ENCODE measurements at regions not wholly inside any gene's neighbourhood (a gene's known extent, or its start where the extent isn't known, plus 50 kb on each side); places are given as distances from the start of the nearest gene placed in this dataset.

DNA sequence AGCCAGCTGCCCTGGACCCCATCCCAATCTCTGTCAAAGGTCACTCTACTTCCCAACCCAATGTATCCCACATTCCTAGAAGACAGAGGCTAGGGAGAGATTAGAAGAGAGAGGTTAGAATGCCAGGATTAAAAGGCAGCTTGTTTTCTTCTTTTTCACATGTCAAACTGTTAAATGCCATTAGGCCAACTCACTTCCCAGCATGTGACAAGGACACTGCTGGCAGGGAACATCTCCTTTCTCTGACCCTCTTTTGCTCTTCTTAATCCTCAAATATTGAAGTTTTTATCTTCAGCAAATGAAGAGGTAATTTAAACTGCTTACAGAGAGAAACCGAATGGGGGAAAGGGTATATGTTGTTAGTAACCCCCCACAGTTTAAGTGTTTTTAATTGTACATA lies 89.1 kb downstream of the BBS10 start:
- no peak for DNase-seq (ENCODE audit: low spot score)

- DNase-seq (ENCODE audit: low spot score): no peak
These were observed 91.3 kb downstream of the BBS10 start for GRCh38 chr12:76256904-76257303.

DNA sequence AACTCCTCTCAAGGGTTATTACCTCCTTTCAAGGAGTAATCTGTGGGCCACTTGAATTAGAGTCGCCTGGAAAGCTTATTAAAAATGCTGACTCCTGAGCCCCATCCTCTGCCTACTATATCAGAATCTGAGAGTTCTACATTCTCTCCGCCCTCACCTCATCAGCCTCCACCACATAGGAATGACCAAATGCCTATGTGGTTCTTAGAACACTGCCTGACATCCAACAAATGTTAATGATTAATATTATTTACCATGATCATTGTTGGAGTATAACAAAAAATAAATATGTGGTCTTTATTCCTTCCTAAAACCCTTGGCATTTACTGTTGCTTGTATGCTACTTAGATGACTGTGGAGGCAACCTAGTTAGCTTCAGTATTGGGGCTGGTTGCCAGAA lies 91.9 kb downstream of the BBS10 start:
- DNase-seq (ENCODE audit: low spot score): no peak

- no peak for DNase-seq (ENCODE audit: low spot score)
These were observed 92.5 kb downstream of the BBS10 start for GRCh38 chr12:76255692-76256091.

DNA sequence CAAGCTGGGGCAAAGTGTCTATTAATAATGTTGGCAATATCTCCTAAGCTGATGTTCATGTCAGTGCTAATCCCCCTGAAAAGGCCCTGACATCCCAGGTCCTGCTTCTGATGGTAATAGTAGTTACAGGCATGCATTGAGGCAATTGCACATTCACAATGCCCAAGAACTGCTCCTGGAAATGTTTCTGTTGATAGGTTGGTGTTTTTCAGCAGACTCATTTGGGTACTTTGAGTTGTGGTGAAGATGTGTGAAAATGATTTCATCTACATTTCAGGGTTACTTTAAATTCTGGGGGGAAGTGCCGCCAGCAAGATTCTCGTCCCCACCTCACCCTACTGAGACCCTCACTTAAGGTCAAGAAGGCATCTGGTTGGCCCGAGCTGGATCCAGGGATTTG lies 92.9 kb downstream of the BBS10 start:
- no peak for DNase-seq (ENCODE audit: low spot score)

DNA sequence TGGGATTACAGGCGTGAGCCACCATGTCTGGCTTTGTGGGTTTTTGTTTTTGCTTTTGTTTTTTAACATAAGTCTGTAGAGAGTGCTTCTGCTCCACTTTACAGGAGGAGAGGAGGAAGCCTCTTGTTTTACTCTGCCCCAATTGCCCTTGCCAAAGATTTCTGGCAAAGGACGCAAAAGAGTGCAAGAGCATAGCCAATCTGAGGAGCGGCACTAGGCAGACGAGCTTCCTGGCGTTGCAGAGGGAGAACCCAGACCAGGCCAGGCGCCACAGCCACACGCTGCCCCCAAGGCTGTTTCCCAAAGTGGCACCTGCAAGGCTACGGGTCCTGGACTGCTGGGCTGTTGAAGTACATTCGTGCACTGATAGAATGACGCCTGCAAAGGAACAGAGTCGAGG lies 96.2 kb downstream of the BBS10 start:
- DNase-seq (ENCODE audit: low spot score): no peak

GRCh38 chr12:76250256-76250655 lies 98.0 kb downstream of the BBS10 start:
- peak; percentile 43 for DNase-seq (ENCODE audit: low spot score)

DNA sequence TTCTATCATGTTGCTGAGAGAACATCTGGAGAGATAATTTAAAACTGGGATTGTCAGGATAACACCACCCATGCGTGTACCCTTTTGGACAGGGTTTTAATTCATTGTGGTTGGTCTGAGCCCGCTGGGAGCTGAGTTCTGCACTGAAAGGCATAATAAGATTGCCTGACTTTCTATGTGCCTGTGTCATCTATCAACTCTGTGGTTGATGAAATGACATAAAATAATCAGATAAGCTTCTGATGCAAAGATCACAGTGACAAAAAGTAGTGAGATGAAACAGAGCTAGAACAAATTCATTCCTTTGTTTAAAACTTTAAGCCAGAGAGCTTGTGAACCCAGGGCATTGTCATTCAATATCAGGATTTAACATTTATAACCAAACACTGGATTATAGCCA lies 98.7 kb downstream of the BBS10 start:
- no peak for DNase-seq (ENCODE audit: low spot score)

- no peak for DNase-seq (ENCODE audit: low spot score)
These were observed 100.2 kb downstream of the BBS10 start for GRCh38 chr12:76247992-76248391.

DNA sequence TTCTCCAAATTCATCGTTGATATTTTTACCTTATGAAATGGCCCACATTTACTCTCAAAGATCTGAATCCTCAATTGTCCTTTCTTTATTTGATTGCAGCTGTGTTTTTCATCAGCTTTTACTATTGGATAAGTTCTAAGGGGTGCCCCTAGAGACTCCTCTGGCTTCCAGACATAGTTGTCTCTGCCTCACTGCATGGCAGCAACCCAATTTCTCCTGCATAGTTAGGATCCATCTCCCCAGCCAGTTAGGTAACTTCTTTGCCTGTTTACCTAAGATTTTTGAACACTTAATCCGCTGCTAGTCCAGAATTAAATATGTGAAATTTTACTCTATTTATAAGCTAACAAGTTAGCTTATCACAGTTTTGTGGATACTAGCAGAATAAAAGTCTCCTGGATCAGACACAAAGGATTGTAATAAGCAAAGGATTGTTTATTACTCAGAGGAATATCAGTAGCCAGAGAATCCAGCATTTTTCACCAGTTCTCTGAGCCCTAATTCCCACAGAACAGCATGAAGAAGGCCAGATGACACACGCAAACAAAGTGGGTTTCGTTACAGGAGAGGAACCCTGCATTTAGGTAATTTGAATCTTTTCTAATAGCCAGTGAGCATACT lies 101.1 kb downstream of the BBS10 start:
- DNase-seq (ENCODE audit: low spot score): no peak

DNA sequence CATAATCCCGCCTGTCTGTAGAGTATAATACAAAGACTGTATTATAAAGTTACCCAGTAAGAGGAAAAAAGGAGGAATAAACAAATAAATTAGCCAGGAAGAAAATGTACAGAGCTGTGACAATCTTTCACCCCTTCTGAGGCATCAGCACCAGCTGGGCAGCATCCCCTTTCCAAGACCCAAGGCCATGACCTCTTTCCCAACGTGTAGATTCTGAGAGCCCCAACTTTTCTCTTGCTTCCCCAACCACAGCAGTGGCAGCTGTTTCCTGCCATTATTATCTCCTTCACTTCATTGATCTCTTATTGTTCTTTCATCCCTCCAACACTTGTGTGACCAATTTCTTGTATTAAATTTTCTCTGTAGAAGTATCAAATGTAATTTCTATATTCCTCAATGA lies 101.6 kb downstream of the BBS10 start:
- DNase-seq (ENCODE audit: low spot score): no peak

DNA sequence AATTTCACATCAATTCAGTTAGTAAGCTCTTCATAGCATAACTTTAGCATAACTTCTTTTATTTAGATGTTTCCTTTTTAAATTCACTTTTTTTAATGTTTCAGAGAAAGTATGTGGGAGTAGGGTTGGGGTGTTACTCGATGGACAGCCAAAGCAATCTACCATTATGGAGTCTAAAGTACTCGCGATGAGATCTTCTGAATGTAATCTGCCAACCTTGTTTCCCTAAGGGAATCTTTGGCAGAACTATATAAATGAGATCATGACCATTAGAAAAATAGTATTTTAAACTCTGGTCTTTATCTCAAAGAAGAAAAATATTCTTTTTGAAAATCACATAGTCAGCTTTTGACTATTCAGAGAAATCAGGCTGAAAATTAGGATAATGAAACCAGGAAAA lies 103.9 kb downstream of the BBS10 start:
- no peak for DNase-seq (ENCODE audit: low spot score)

DNA sequence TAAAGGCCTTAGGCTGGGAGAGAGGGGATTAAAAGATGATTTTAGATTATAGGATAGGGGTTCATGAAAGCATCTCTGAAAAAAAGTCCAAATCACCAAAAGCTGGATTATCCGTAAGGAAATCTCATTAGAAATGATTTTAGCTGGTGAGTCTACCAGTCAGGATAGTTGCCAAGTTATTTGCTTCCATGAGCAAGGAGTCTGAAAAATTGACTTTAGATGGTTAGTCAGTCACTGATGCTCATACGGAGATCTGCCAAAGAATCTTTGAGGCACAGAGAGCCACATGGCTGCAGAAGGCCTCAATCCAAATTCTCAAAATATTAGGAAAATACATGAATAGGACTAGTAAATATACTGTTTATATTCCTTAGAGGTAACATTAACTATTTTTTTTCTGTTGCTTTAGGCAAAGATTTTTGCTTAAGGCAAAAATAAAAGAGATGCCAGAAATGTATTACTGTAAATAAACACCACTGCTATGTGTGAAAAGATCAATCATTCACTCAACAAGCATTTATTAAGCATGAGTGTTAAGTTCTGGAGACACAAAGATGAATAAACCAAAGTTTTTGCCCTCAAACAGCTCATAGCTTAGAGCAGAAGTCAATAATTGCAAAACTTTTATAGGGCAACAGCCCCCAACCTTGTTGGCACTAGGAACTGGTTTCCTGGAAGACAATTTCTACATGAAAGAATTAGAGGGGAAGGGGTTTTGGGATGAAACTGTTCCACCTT lies 105.2 kb downstream of the BBS10 start:
- no peak for DNase-seq (ENCODE audit: low spot score)

- no peak for DNase-seq (ENCODE audit: low spot score)
These were observed 106.8 kb downstream of the BBS10 start for GRCh38 chr12:76241371-76241770.

GRCh38 chr12:76240281-76240680 lies 107.9 kb downstream of the BBS10 start:
- DNase-seq (ENCODE audit: low spot score): no peak

DNA sequence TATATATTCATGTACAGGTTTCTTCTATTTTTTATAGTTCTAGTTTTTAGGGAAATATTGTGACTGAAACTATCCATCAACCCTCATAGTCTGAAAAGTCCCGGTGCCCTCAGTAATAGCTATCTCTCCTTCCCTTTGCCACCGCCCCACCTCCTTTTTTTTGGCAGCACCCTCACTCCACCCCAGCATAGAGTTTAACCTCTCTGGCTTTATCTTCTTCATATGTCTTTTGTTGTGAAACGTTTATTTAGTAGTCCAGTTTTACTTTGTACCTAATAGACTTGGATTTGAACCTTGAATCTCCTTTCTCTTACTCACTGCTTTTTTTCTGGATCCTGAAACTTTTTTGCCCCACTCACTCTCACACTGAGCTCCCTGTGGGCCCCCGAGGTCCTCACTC lies 109.5 kb downstream of the BBS10 start:
- DNase-seq (ENCODE audit: low spot score): no peak

GRCh38 chr12:76237086-76237701 lies 111.0 kb downstream of the BBS10 start:
- no peak for DNase-seq (ENCODE audit: low spot score)

GRCh38 chr12:76236640-76237039 lies 111.6 kb downstream of the BBS10 start:
- DNase-seq (ENCODE audit: low spot score): peak; percentile 81

DNA sequence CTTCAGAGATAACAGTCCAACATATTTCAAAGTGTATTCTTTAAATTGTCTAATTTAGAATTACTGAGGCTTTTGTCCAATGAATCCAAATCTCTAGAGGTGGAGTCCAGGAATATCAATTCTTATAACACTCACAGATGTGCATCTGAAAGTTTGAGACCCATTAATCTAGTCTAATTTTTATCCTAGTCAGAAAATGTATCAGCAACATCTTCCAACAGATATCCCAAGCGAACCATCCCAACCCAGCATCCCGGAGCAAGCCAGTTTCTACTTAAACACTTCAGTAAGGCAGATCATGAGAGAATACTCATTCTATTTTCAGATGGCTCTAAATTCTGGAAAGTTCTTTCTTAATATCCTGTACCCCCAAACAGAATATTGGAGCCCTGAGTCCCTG lies 113.5 kb downstream of the BBS10 start:
- DNase-seq (ENCODE audit: low spot score): no peak

- DNase-seq (ENCODE audit: low spot score): no peak
These were observed 116.2 kb downstream of the BBS10 start for GRCh38 chr12:76232013-76232412.

- no peak for DNase-seq (ENCODE audit: low spot score)
These were observed 121.3 kb downstream of the BBS10 start for GRCh38 chr12:76226956-76227355.

GRCh38 chr12:76226397-76226796 lies 121.8 kb downstream of the BBS10 start:
- DNase-seq (ENCODE audit: low spot score): no peak

GRCh38 chr12:76223869-76224268 lies 124.3 kb downstream of the BBS10 start:
- no peak for DNase-seq (ENCODE audit: low spot score)

GRCh38 chr12:76220980-76221379 lies 127.2 kb downstream of the BBS10 start:
- no peak for DNase-seq (ENCODE audit: low spot score)

Measured in RKO (cell line).